HG02642 (cell line): ENCODE measurements at regions not wholly inside any gene's neighbourhood (a gene's known extent, or its start where the extent isn't known, plus 50 kb on each side); places are given as distances from the start of the nearest gene placed in this dataset.

Source experiments
- ATAC-seq: cut with Tn5 transposase; IDR thresholded peaks from one replicate; pipeline ENCODE4 v1.9.1; 2021; ENCODE audit warnings: mild to moderate bottlenecking; ENCODE audit not compliant: unreplicated experiment, poor library complexity

GRCh38 chr3:28791713-28792255 lies 443.2 kb upstream of the AZI2 start:
- ATAC-seq, result no peak

GRCh38 chr3:28792604-28793003 lies 444.0 kb upstream of the AZI2 start:
- ATAC-seq, result no peak

GRCh38 chr3:28799084-28799483 lies 450.5 kb upstream of the AZI2 start:
- no peak for ATAC-seq

GRCh38 chr3:28800203-28800602 lies 451.6 kb upstream of the AZI2 start:
- ATAC-seq, result no peak

GRCh38 chr3:28808068-28808467 lies 459.4 kb upstream of the AZI2 start:
- ATAC-seq, result no peak

- no peak for ATAC-seq
These were observed 464.9 kb upstream of the RBMS3 start for GRCh38 chr3:28816017-28816416.

GRCh38 chr3:28824316-28824715 lies 456.6 kb upstream of the RBMS3 start:
- no peak for ATAC-seq

GRCh38 chr3:28826840-28827239 lies 454.0 kb upstream of the RBMS3 start:
- ATAC-seq, result no peak

GRCh38 chr3:28835249-28835648 lies 445.6 kb upstream of the RBMS3 start:
- ATAC-seq, result no peak

GRCh38 chr3:28835751-28836150 lies 445.1 kb upstream of the RBMS3 start:
- ATAC-seq, result no peak

GRCh38 chr3:28836199-28836598 lies 444.7 kb upstream of the RBMS3 start:
- no peak for ATAC-seq

- peak; percentile 74 for ATAC-seq
These were observed 439.9 kb upstream of the RBMS3 start for GRCh38 chr3:28840976-28841376.

- ATAC-seq, result peak; percentile 10
These were observed 439.4 kb upstream of the RBMS3 start for GRCh38 chr3:28841441-28841840.

GRCh38 chr3:28844298-28845005 lies 436.4 kb upstream of the RBMS3 start:
- ATAC-seq, result no peak

GRCh38 chr3:28845006-28845324 lies 435.9 kb upstream of the RBMS3 start:
- no peak for ATAC-seq

- ATAC-seq, result no peak
These were observed 433.8 kb upstream of the RBMS3 start for GRCh38 chr3:28846971-28847478.

- ATAC-seq, result no peak
These were observed 433.1 kb upstream of the RBMS3 start for GRCh38 chr3:28847736-28848135.

GRCh38 chr3:28850186-28850585 lies 430.7 kb upstream of the RBMS3 start:
- ATAC-seq, result no peak

GRCh38 chr3:28853830-28854229 lies 427.0 kb upstream of the RBMS3 start:
- ATAC-seq, result no peak

- ATAC-seq, result no peak
These were observed 424.1 kb upstream of the RBMS3 start for GRCh38 chr3:28856796-28857195.

- no peak for ATAC-seq
These were observed 421.0 kb upstream of the RBMS3 start for GRCh38 chr3:28859897-28860296.

- ATAC-seq, result no peak
These were observed 420.6 kb upstream of the RBMS3 start for GRCh38 chr3:28860307-28860706.
